Aorta (tissue), 5 donors: ENCODE measurements at regions not wholly inside any gene's neighbourhood (a gene's known extent, or its start where the extent isn't known, plus 50 kb on each side); places are given as distances from the start of the nearest gene placed in this dataset.

Experiments used
- ATAC-seq: fragments of 200-7000 bp; cut with Tn5 transposase; one replicate; pipeline ENCODE4 v1.9.1; 2022; ENCODE audit warnings: moderate library complexity; ENCODE audit not compliant: low FRiP score
- DNase-seq, 2 donors: peaks; one replicate each; pipeline ENCODE4 v3.0.0-alpha.2; 2020
- H3K27ac ChIP-seq, 2 donors: one replicate each; pipeline ENCODE4 v1.5.1; 2013; ENCODE audit warnings: low read length in 2 of 2, mild to moderate bottlenecking in 2 of 2, moderate library complexity in 2 of 2, control low read depth in 1 of 2, inconsistent platforms in 1 of 2, low read depth in 1 of 2
- H3K27me3 ChIP-seq, 2 donors: one replicate each; pipeline ENCODE4 v1.6.1; 2013; ENCODE audit warnings: control low read depth in 1 of 2, low read length in 1 of 2, mild to moderate bottlenecking in 1 of 2, moderate library complexity in 1 of 2; ENCODE audit not compliant: insufficient read depth in 2 of 2, control insufficient read depth in 1 of 2
- H3K36me3 ChIP-seq, 2 donors: one replicate each; pipeline ENCODE4 v1.6.1; 2013; ENCODE audit warnings: control low read depth in 1 of 2, low read length in 1 of 2, mild to moderate bottlenecking in 1 of 2; ENCODE audit not compliant: insufficient read depth in 2 of 2, control insufficient read depth in 1 of 2
- H3K4me1 ChIP-seq, 2 donors: one replicate each; pipeline ENCODE4 v1.6.1; 2013; ENCODE audit warnings: low read length in 2 of 2, control low read depth in 1 of 2, mild to moderate bottlenecking in 1 of 2, moderate library complexity in 1 of 2; ENCODE audit not compliant: insufficient read depth in 2 of 2, control insufficient read depth in 1 of 2
- H3K4me3 ChIP-seq, 2 donors: one replicate each; pipeline ENCODE4 v1.5.1; 2013; ENCODE audit warnings: low read length in 2 of 2, control low read depth in 1 of 2, mild to moderate bottlenecking in 1 of 2
- H3K9me3 ChIP-seq: one replicate; pipeline ENCODE4 v1.6.1; 2013; ENCODE audit warnings: mild to moderate bottlenecking, low read length; ENCODE audit not compliant: control insufficient read depth
- WGBS, 2 donors: extraction: QIAGEN DNeasy Blood & Tissue Kit; methylation state at CpG; one replicate each; pipeline ENCODE4 v1.1.7; 2013; 5-methylcytosine and 5-hydroxymethylcytosine counted together
- intact Hi-C, 2 donors: fragments of 100-400 bp; cut with DNase I; formaldehyde crosslinking; loops; one replicate each; pipeline versions ENCODE4 v1.14.2 to v1.15.0; 2022
- donor health status: healthy with polysubstance abuse.
- donor health status: Bipolar disorder and iron deficiency.
- donor health status: DM: no; HTN: no; CAD: no.
- donor health status: DM: no; HTN: no; CAD: no.
- donor health status: DM: yes; HTN: yes; CAD: no.

GRCh38 chr11:123378096-123378495, 52.0 kb upstream of the GRAMD1B start:
- Histone ChIP-seq H3K36me3 (no peaks in the 10 kb centered on the region), H3K27ac (no peak overlapping the region), H3K27me3 (no peaks in the 10 kb centered on the region), H3K4me1 (no peaks in the 10 kb centered on the region), H3K9me3 (no peaks in the 10 kb centered on the region), H3K4me3 (no peak overlapping the region)
- intact Hi-C loops: no loop called here
- DNase-seq (no peak), ATAC-seq (no peak)
- WGBS, 2 donors: 84 to 87% methylated on average over 3 of the region's 3 CpGs

GRCh38 chr11:123377355-123377754, 52.7 kb upstream of the GRAMD1B start:
- H3K4me1 ChIP-seq: no peaks in the 10 kb centered on the region
- DNase-seq (no peak), ATAC-seq (no peak)
- WGBS, 2 donors: 50 to 52% methylated on average over 5 of the region's 5 CpGs
- intact Hi-C loops: no loop called here
- no peaks in the 10 kb centered on the region for H3K27me3 ChIP-seq
- no peaks in the 10 kb centered on the region for H3K9me3 ChIP-seq
- no peak overlapping the region for H3K4me3 ChIP-seq
- H3K27ac ChIP-seq: no peak overlapping the region
- H3K36me3 ChIP-seq: no peaks in the 10 kb centered on the region

- no peaks in the 10 kb centered on the region for H3K36me3 ChIP-seq
- DNase-seq (no peak), ATAC-seq (no peak)
- no peaks in the 10 kb centered on the region for H3K9me3 ChIP-seq
- WGBS, 2 donors: 69 to 74% methylated on average over 3 of the region's 3 CpGs
- intact Hi-C loops: no loop called here
- no peaks in the 10 kb centered on the region for H3K4me1 ChIP-seq
- H3K4me3 ChIP-seq: no peak overlapping the region
- no peak overlapping the region for H3K27ac ChIP-seq
- H3K27me3 ChIP-seq: no peaks in the 10 kb centered on the region
Observed at GRCh38 chr11:123375832-123376231, 54.2 kb upstream of the GRAMD1B start.

- H3K27ac ChIP-seq: no peak overlapping the region
- no peak for ATAC-seq
Observed at GRCh38 chr11:123374622-123374968, 55.5 kb upstream of the GRAMD1B start.

GRCh38 chr11:123373754-123374621, 56.1 kb upstream of the GRAMD1B start:
- H3K36me3 ChIP-seq: no peaks in the 10 kb centered on the region
- ATAC-seq: no peak
- no peak for DNase-seq
- intact Hi-C loops: no loop called here
- WGBS, 2 donors: 49 to 56% methylated on average over 4 of the region's 4 CpGs
- no peak overlapping the region for H3K27ac ChIP-seq
- H3K27me3 ChIP-seq: no peaks in the 10 kb centered on the region
- H3K9me3 ChIP-seq: no peaks in the 10 kb centered on the region
- H3K4me1 ChIP-seq: no peaks in the 10 kb centered on the region
- H3K4me3 ChIP-seq: no peak overlapping the region

More at GRCh38 chr11:123374622-123374968, 55.5 kb upstream of the GRAMD1B start:
- intact Hi-C loops: no loop called here
- no peak for DNase-seq
- Histone ChIP-seq H3K9me3 (no peaks in the 10 kb centered on the region), H3K4me3 (no peak overlapping the region), H3K4me1 (no peaks in the 10 kb centered on the region), H3K27me3 (no peaks in the 10 kb centered on the region), H3K36me3 (no peaks in the 10 kb centered on the region)
- WGBS, 2 donors: 38 to 44% methylated on average over 5 of the region's 5 CpGs

- no peaks in the 10 kb centered on the region for H3K36me3 ChIP-seq
- DNase-seq (no peak), ATAC-seq (no peak)
- H3K4me3 ChIP-seq: no peak overlapping the region
- intact Hi-C loops: no loop called here
- H3K27me3 ChIP-seq: no peaks in the 10 kb centered on the region
- H3K4me1 ChIP-seq: no peaks in the 10 kb centered on the region
- H3K9me3 ChIP-seq: no peaks in the 10 kb centered on the region
- H3K27ac ChIP-seq: no peak overlapping the region
- WGBS, 2 donors: 72 to 76% methylated on average over 3 of the region's 3 CpGs
Observed at GRCh38 chr11:123371506-123372297, 58.4 kb upstream of the GRAMD1B start.

- no peaks in the 10 kb centered on the region for H3K9me3 ChIP-seq
- 86 to 89% methylated on average over 6 of the region's 6 CpGs for WGBS, 2 donors
- no peak for ATAC-seq
- no peak overlapping the region for H3K4me3 ChIP-seq
- no peaks in the 10 kb centered on the region for H3K27me3 ChIP-seq
- no peak overlapping the region for H3K27ac ChIP-seq
- H3K36me3 ChIP-seq: no peaks in the 10 kb centered on the region
- intact Hi-C loops: no loop called here
- DNase-seq: no peak
- no peaks in the 10 kb centered on the region for H3K4me1 ChIP-seq
Observed at GRCh38 chr11:123366924-123367323, 63.1 kb upstream of the GRAMD1B start.

GRCh38 chr11:123365955-123366354, 64.1 kb upstream of the GRAMD1B start:
- ATAC-seq (no peak), DNase-seq (no peak)
- no peaks in the 10 kb centered on the region for H3K36me3 ChIP-seq
- no peak overlapping the region for H3K27ac ChIP-seq
- no peaks in the 10 kb centered on the region for H3K9me3 ChIP-seq
- intact Hi-C loops: no loop called here
- H3K27me3 ChIP-seq: peaks cover 0 to 2% of the 10 kb centered on the region in 2 donors
- 34 to 75% methylated on average over 2 of the region's 2 CpGs for WGBS, 2 donors
- H3K4me1 ChIP-seq: no peaks in the 10 kb centered on the region
- no peak overlapping the region for H3K4me3 ChIP-seq

- WGBS, 2 donors: 90 to 93% methylated on average over 9 of the region's 9 CpGs
- Histone ChIP-seq H3K27me3 (peaks cover 0 to 2% of the 10 kb centered on the region in 2 donors), H3K36me3 (no peaks in the 10 kb centered on the region), H3K27ac (no peak overlapping the region), H3K4me3 (no peak overlapping the region), H3K4me1 (no peaks in the 10 kb centered on the region), H3K9me3 (no peaks in the 10 kb centered on the region)
- intact Hi-C loops: no loop called here
- DNase-seq (no peak), ATAC-seq (no peak)
Observed at GRCh38 chr11:123364080-123364479, 66.0 kb upstream of the GRAMD1B start.
